NCI-H2107 treated with DMSO at 0.1 percent for 48 hours (cell line): ENCODE measurements at regions not wholly inside any gene's neighbourhood (a gene's known extent, or its start where the extent isn't known, plus 50 kb on each side); places are given as distances from the start of the nearest gene placed in this dataset.

Source experiments
- DNase-seq: peaks from one replicate; lab custom pipeline; 2025; ENCODE audit not compliant: unreplicated experiment; lab: John Stamatoyannopoulos, UW

DNA sequence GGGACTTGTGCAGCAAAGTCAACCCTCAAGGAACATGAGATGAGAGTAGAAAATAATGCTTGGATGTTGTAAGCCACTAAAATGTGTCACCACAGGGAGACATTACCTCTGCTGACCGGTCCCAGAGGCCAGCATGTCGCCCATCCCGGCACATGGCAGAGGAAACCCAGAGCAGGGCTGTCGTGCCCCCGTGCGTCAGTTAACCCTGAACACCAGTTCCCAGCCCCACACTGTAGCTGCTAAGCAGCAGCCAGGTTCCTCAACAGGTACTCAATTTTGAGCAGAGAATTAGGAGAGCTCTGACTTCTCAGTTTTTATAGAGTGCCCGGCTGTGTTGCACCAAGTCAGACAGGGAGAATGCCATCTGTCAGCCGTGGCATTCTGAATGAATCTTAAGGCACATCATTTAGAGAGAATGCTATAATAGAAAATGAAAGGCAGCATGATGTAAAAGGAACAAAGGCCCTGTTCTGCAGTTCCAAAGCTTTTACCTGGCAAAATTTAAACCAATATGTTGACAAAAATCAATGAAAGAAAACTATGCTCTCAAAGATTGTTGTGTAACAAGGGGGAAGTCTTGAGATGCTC lies 307.9 kb downstream of the METTL4 start:
- no peak for DNase-seq

DNA sequence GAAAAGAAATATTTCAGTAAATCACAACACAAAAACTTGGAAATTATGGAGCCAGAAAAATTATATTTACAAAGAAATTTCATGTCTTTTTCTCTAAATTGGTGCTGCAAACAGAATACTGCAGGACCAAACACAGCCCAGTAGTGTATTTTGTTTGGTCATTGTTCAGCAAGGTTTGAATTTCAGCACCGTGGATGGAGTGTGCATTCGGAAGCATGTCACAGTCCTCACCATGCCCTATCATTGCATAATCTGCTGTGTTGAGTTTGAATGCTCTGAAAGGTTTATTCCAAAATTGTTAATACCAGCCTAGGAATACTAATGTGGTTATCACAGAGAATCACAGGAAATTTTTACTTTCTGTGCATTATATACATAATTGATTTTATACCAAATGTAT lies 296.7 kb downstream of the METTL4 start:
- no peak for DNase-seq

DNA sequence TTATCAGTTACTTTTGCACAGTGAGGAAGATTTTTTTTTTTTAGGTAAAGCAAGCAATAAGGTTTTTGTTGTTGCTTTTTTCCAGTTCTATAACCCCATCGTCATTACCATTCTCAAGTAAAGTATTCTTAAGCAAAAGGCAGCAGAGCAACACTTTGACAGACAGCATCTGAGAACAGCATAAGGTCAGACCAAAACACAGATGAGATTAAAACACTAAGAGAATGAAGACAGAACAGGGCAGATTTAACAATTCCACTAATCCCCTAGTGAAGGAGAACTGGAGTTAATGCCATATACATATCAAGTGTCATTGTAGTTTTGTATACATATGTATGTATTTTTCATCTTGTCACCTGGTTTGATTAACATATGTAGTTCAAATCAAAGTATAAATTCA lies 290.2 kb downstream of the METTL4 start:
- DNase-seq, result no peak

DNA sequence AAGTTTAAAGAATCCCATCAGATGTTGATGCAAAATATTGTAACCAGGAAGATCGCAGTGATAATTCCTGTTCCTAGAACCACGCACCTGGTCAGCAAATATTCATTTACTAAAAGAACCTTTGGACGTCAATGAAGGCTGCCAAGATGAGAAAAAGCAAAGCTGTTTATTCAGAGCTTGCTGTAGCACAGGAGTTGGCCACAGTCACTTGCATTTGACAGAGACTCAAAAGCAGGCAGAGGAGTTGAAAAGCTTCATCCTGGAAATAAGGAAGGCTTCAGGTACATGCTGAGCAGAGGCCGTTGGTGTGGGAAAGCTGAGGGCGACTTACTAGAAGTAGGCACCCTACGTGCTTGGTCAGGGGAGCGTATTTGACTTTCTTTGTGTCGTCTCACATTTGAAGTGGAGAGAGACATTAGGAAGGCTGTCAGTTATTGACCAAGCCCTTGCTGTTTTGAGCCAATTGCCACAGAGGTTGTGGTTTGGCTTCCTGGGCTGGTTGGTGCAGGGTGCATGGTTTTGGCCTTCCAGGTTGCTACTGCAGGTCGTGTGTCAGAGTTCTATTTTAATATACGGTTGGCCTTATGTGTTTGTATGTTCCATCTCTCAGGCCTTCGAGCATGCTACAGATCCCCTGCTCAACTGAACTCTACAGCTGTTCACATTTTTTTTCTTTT lies 289.6 kb downstream of the METTL4 start:
- no peak for DNase-seq

DNA sequence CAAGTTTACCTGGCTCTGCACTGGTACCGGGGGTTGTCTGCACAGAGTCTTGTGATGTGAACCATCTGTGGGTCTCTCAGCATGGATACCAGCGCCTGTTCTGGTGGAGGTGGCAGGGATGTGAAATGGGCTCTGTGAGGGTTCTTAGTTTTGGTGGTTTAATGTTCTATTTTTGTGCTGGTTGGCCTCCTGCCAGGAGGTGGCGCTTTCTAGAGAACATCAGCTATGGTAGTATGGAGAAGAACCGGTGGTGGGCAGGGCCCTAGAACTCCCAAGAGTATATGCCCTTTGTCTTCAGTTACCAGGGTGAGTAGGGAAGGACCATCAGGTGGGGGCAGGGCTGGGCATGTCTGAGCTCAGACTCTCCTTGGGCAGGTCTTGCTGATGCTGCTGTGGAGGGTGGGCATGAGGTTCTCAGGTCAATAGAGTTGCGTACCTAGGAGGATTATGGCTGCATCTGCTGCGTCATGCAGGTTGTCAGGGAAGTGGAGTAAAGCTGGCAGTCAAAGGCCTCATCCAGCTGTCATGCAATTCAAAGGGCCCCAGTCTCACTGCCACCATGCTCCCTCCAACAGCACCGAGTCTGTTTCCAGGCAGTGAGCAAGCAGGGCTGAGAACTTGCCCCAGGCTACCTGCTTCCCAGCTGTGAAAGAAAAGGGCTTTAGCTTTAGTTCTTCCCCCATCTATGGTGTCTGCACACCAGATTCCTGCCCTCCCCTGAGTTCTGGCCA lies 278.0 kb downstream of the METTL4 start:
- DNase-seq, result no peak

DNA sequence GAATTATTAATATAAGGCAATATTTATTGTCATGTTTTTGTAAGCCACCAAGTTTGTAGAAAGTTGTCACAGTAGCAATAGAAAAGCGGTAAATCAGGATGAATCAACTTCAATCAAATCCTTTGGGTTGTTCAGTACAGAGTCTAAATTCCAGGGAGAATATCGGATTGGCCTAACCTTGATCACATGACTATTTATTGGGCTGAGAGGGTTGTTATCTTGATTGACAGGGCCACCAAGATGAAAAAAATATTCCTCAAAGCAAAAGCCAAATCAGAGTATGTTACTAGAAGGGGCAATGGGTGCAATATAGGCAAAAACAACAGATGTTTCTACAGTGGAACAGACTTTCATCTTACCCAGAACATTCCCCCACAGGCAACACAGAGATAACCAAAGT lies 270.0 kb downstream of the METTL4 start:
- no peak for DNase-seq

DNA sequence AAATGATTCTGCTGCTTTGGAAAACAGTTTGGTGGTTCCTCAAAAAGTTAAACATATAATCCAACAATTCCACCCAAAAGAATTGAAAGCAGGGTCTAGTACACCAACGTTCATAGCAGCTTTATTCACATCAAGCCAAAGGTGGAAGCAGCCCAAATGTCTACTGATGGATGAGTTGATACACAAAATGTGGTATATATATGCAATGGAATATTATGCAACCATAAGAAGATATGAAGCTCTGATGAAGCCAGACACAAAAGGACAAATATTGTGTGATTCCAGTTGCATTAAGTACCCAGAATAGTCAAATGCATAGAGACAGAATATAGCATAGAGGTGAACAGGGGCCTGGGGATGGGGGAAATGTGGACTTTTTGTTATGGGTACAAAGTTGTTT lies 269.3 kb downstream of the METTL4 start:
- DNase-seq, result no peak

DNA sequence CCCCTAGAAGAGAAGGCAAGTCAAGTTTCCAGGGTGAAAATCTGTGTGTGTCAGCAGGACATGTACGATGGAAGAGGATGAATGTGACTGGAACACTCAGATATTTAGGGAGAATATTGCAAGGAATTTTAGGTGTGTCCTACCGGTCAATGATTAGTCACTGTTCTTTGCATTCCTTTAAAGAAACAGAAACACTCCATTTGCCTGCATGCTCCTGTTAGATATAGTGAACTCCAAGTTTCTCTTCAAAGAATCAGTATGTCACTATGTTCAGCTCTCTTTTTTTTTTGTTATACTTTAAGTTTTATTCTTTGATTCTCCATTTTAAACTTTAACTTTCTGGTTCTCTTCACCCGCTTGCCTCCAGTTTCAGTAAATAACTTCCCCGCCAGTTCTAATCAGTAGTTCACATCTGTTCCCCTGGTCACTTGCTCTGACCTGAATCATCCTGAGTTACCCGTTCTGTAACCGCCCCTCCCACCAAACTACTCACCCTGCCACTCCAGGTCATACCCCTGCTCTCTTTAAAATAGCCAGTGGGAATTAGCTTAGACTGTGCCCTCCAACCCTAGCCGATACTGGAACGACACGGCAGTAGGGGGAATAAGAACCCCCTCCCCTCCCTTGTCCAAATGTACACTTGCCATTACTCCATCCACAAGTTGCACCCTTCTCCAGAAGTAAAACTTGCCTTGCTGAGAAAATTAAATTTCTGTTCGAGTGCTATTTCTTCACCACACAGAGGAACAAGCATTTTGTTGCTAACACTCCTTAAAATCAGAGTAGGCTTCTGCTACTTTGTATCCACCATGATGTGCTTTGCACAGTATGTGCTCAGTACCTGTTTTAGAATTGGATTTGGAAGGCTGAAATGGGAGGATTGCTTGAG lies 268.4 kb downstream of the METTL4 start:
- DNase-seq, result no peak

DNA sequence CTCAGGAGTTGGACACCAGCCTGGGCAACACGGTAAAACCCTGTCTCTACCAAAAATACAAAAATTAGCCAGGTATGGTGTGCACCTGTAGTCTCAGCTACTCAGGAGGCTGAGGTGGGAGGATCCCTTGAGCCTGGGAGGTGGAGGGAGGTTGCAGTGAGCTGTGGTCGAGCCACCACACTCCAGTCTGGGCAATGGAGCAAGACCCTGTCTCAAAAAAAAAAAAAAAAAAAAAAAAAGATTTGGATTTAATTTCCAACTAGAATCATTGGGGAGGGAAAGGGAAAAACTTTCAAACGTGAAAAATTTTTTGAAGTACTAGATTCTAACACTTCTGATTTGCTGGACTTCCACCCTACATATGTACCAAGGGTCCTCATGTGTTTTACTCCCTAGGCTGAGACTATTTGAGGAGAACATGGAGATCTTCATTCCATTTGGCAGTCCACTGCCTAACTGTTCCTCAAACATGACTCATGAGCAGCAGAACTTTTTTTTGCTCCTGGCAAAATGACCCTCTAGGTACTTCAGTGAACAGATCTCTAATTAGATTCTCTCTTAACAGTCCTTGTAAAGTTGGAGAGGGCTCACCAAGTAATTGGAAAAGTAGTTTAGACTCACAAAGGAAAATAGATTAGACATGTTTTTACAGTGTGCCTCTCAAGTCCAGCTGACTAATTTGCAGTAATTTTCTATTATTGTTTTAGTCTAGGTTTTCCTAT lies 267.6 kb downstream of the METTL4 start:
- no peak for DNase-seq

DNA sequence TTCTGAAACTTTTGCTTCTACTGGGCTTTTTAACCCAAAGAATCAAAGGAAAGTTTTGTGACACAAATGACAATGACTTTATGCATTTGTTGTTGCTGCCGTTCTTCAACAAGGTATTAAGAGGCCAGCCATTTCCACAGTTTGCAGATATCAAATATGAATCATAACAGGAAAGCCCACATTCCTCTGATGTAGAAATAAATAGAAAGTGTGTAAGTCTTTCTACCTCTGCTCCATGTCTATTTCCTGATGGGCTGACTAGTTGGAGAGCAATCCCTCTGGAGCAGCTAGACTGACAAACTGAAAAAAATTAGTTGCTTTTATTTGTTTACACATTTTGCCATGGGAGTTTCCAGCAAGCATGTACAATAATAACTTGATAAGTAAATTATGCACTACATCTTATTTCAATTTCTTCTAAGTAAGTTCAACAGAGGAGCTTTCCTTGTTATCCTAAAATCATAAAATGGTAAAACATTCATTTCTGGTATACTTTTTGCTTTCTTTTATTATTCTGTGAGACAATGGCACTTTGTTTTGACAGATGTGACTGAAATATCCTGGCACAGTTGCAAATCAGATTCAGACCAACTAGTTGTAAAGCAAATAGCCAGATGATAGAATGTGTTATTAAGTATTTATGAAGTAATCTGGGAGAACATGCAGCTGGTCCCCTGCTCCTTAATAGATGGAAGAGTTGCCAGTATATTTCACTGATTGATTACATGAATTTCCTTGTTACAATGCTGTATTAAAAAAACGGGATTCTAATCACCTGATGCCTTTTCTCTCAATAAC lies 266.7 kb downstream of the METTL4 start:
- no peak for DNase-seq

DNA sequence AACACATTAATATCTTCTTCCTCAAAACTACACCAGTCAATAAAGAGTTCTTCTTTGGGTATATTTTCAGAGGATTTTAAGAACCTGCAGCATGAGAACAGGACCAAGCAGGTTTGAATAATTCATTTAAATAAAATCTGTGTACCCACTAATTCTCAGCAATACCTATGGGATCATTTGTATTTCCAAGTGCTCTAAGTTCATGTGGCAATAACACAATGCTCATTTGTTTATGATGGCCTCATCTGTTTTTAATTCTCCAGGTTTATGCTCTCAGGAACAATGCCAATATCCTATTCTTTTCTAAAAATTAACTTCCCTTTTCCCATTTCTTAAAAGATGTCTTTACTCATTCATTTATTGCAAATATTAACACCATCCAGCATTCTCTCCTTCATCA lies 264.7 kb downstream of the METTL4 start:
- no peak for DNase-seq

DNA sequence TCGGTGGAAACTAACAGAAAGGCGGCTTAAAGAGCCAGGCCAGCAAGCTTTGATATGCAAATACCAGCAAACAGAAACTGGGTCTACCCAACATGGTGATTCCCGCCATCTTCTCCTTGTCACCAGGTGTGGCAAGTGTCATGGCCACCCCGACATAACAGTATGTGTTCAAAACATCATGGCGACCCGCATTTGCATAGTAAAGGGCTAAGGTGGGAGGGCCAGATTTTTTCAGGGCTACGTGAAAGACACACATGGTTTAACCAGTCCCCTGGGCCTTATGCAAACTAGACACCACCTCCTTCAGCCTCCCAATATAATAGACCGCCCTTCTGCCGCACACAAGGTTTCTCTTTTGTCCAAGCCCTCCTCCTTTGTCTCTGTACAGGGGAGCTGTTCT lies 260.4 kb downstream of the METTL4 start:
- no peak for DNase-seq

DNA sequence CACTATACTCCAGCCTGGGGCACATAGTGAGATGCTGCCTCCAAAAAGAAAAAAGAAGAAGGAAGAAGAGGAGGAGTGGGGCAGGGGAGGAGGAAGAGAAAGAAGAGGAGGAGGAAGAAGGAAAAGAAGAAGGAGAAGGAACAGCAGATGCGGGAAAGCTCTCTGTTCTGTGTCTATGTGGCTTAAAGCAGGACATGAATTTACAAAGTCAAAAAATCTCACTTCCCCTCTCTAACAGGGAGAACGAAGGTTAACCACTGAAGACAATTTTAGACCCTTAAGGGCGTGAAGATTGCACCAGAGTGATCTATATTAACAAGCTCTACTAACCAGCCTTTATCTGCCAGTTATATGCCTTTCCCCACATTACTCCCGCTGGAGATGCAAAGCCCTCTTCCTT lies 258.9 kb downstream of the METTL4 start:
- DNase-seq, result no peak

DNA sequence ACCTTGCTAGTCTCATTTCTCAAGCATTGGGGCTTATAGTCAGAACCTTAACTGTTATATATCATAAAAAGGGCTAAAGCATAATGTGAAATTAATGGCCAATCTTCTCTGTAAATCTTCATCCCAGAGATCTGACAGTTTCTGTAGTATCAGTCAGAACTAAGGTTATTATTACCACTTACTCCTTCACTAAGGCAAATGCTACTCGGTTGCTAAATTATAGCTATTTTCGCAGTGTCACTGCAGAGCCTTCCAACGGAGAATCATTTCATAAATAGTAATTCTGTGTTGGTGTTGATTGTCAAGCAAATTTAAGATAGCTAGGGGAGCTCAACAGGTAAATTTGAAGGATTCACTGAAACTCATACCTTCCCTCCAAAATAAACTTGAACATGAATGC lies 258.0 kb downstream of the METTL4 start:
- DNase-seq, result no peak

DNA sequence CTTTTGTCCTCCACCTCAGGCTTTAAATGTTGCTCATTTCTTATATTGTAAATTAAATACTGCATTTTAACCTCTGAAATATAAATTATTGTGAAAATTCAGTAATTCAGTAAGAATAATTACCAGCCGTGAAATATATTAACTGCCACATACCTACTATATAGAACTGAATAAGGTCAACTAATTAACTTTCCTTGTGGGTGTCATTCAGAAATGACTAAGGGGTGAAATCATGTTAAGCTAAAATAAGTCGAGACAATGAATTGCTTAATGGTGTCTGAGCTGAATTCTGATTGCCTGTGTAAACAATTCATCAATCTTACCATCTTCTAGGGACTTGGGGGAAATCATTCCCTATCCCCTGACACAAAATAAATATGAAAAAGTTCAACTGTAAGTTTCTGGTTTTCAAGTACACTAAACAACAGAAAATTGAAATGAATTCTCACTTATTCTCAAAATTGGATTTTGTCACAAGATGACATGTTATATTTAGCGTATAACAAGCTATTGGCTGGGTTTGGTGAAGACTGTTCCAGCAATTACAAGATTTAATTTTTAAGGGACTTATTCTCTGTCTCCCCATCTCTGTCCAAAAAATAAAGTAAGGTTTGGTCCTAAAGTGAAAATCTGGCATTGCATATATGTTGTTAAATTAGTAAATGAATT lies 255.1 kb downstream of the METTL4 start:
- no peak for DNase-seq

DNA sequence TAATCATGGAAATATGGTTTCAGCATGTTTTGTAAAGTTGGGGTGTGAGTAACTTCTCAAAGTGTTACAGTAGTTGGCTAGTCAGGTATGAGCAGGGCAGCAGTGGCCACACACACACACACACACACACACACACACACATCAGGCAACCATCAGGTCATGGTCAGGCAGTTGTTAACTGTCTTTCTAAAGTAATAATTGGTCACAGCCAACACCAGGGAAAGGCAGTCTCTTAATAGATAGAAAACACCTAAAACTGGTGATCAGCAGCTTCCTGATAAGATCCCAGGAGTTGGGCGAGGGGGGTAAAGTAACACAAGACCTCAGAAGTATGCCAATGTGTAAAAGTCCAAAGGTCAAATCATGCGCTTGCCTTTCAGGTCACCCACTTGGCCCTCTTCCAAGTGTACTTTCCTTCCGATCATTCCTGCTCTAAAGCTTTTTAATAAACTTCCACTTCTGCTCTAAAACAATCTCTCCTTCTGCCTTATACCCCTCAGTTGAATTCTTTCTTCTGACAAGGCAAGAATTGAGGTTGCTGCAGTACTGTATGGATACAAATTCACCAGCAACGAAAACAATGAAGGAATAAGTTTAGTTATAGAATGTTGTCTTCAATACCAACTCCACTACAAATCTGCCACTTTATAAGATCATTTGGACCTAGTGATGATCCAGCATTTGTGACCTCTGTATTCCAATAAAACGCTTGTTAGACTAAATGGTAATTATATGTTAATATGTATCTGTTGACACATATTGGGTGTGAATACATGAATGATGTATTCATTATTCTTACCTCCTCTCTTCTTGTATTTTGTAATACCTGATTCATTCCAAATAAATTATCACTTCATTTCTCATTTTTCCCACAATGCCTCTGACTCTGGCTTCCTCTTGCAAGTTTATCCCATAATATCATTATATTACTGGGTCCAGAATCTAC lies 254.3 kb downstream of the METTL4 start:
- DNase-seq, result no peak

DNA sequence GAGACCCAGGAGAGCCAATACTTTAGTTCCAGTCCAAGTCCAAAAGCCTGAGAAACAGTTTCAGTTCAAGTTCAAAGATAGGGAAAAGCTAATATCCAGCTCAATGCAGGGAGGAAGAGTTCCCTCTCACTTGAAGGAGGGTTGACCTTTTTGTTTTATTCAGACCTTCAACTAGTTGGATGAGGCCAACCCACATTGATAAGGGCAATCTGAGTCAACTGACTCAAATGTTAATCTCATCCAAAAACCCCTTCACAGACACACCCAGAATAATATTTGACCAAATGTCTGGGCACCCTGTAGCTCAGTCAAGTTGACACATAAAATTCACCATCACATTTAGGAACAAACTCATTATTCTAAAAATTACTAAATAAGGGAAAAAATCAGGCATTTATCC lies 246.8 kb downstream of the METTL4 start:
- DNase-seq, result no peak

DNA sequence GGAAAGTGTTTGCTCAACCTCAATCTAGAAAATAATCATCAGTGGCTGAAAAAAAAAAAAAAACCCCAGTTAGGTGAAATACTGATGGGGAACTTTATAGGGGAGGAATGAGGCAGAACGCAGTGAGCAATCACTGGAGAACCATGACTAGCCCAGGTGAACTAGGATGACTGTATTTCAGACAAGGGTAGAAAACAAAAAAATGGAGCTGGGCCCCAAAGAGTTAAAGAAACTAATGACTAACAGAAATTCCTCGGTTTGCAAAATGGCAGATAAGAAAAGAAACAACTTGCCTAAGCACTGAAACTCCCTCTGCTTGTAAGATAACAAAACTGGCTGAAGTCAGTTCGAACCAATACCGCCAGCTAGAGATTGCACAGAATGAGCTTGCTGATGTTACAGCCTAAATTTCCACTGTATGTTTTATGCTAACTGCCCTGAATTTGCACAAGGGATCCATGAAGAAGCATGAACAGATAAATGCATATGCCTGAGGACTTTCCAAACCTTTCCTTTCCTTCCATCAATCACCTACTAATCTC lies 245.9 kb downstream of the METTL4 start:
- DNase-seq, result no peak
